Left lung (tissue), 4 donors: ENCODE measurements at regions not wholly inside any gene's neighbourhood (a gene's known extent, or its start where the extent isn't known, plus 50 kb on each side); places are given as distances from the start of the nearest gene placed in this dataset.

Experiments
- ATAC-seq: fragments of 200-7000 bp; cut with Tn5 transposase; one replicate; pipeline ENCODE4 v1.9.1; 2020; ENCODE audit warnings: moderate library complexity
- DNase-seq, 4 donors: peaks; one replicate each; pipeline ENCODE4 v3.0.0-alpha.2; 2013 to 2020
- H3K27ac ChIP-seq, 2 donors: fragments of 200-600 bp; sonication (generic) in 1 of 2; one replicate each; pipeline versions ENCODE4 v1.5.0 to v1.8.0; 2020 to 2021
- H3K27me3 ChIP-seq, 2 donors: fragments of 200-600 bp; sonication (generic) in 1 of 2; one replicate each; pipeline versions ENCODE4 v1.5.0 to v1.8.0; 2020 to 2021
- H3K36me3 ChIP-seq, 2 donors: fragments of 200-600 bp; sonication (generic) in 1 of 2; one replicate each; pipeline versions ENCODE4 v1.5.0 to v1.8.0; 2020 to 2021
- H3K4me1 ChIP-seq, 2 donors: fragments of 200-600 bp; one replicate each; pipeline ENCODE4 v1.8.0; 2021
- H3K4me3 ChIP-seq, 2 donors: fragments of 200-600 bp; sonication (generic) in 1 of 2; one replicate each; pipeline versions ENCODE4 v1.5.0 to v1.8.0; 2020 to 2021; ENCODE audit warnings: mild to moderate bottlenecking in 1 of 2
- H3K9me3 ChIP-seq, 2 donors: fragments of 200-600 bp; sonication (generic) in 1 of 2; one replicate each; pipeline versions ENCODE4 v1.5.0 to v1.8.0; 2020 to 2021
- CTCF ChIP-seq, 2 donors: fragments of 200-600 bp; sonication (generic) in 1 of 2; IDR thresholded peaks; one replicate each; pipeline versions ENCODE4 v1.5.0 to v1.8.0; 2021; ENCODE audit warnings: antibody characterized with exemption in 2 of 2
- intact Hi-C, 2 donors: fragments of 100-400 bp; cut with DNase I; formaldehyde crosslinking; loops; one replicate each; pipeline versions ENCODE4 v1.11.2 to v1.14.2; 2022
- donor health status: DM: no; HTN: yes; CAD: no.
- donor health status: DM: no; HTN: no; CAD: no.

- Histone ChIP-seq H3K4me3 (no peak overlapping the region), H3K27ac (no peak overlapping the region), H3K27me3 (no peaks in the 10 kb centered on the region), H3K36me3 (no peaks in the 10 kb centered on the region), H3K9me3 (no peaks in the 10 kb centered on the region), H3K4me1 (no peaks in the 10 kb centered on the region)
- no peak for ATAC-seq
- no peak for TF ChIP-seq CTCF (IDR thresholded peaks at IDR 0.05)
- intact Hi-C loops, result no loop called here
- DNase-seq, result no peak
These were observed 54.0 kb upstream of the ANKRD28 start for GRCh38 chr3:15851735-15852134.

GRCh38 chr3:15858547-15859506 lies 61.0 kb upstream of the ANKRD28 start:
- H3K27ac ChIP-seq, result peak overlapping the region; percentile 77 to 82
- H3K27me3 ChIP-seq, result peaks cover 0 to 9% of the 10 kb centered on the region in 2 donors
- H3K36me3 ChIP-seq, result no peaks in the 10 kb centered on the region
- intact Hi-C loops, result no loop called here
- H3K4me1 ChIP-seq, result peaks cover 0 to 17% of the 10 kb centered on the region in 2 donors
- peak overlapping the region; percentile 88 to 92 for H3K4me3 ChIP-seq
- DNase-seq (peak; percentile 18 to 89 (median 54)), ATAC-seq (peak; percentile 77)
- no peaks in the 10 kb centered on the region for H3K9me3 ChIP-seq
- peak in 1 of 2 donors; percentile 29 for TF ChIP-seq CTCF (IDR thresholded peaks at IDR 0.05)

- peak; percentile 89 for ATAC-seq
- Histone ChIP-seq H3K4me3 (peak overlapping the region; percentile 88 to 92), H3K36me3 (no peaks in the 10 kb centered on the region), H3K9me3 (no peaks in the 10 kb centered on the region), H3K4me1 (peaks cover 0 to 17% of the 10 kb centered on the region in 2 donors), H3K27me3 (peaks cover 0 to 9% of the 10 kb centered on the region in 2 donors), H3K27ac (peak overlapping the region; percentile 77 to 82)
- DNase-seq, result peak; percentile 76 to 93 (median 86)
- intact Hi-C loops, result no loop called here
- TF ChIP-seq CTCF (IDR thresholded peaks at IDR 0.05), result no peak
These were observed 61.8 kb upstream of the ANKRD28 start for GRCh38 chr3:15859507-15860013.

- TF ChIP-seq CTCF (IDR thresholded peaks at IDR 0.05), result no peak
- ATAC-seq (peak; percentile 82), DNase-seq (peak; percentile 22 to 72 (median 56))
- Histone ChIP-seq H3K9me3 (no peaks in the 10 kb centered on the region), H3K27ac (peak overlapping the region in 1 of 2 donors; percentile 77), H3K4me1 (peaks cover 0 to 17% of the 10 kb centered on the region in 2 donors), H3K27me3 (peaks cover 0 to 9% of the 10 kb centered on the region in 2 donors), H3K36me3 (no peaks in the 10 kb centered on the region), H3K4me3 (peak overlapping the region; percentile 88 to 92)
- intact Hi-C loops, result no loop called here
These were observed 62.5 kb upstream of the ANKRD28 start for GRCh38 chr3:15860014-15860934.
